ENCODE measurements at regions not wholly inside any gene's neighbourhood (a gene's known extent, or its start where the extent isn't known, plus 50 kb on each side); places are given as distances from the start of the nearest gene placed in this dataset.
A peak's percentile ranks its signal among the peaks of the same experiment; 100 is the strongest.

- intact Hi-C loops (cut with DNase I) = no loop called here
- Histone ChIP-seq H3K36me3 (no peaks in the 10 kb centered on the region), H3K27me3 (no peaks in the 10 kb centered on the region), H3K27ac (peak overlapping the region in 1 of 4 donors; percentile 77), H3K9me3 (no peaks in the 10 kb centered on the region), H3K4me1 (no peaks in the 10 kb centered on the region), H3K4me3 (peak overlapping the region in 2 of 4 donors; percentile 41 to 50)
- WGBS, 2 donors = 61 to 94% methylated on average over 6 of the region's 6 CpGs
- FAIRE-seq (no peak), ATAC-seq (no peak), DNase-seq (no peak)
- no peak for TF ChIP-seq CTCF (IDR thresholded peaks at IDR 0.05)
Observed at GRCh38 chrX:131703646-131704045, 159.8 kb downstream of the OR13H1 start.

GRCh38 chrX:131704136-131704695 is 160.3 kb downstream of the OR13H1 start:
- H3K4me3 ChIP-seq = peak overlapping the region; percentile 18 to 50 (median 42)
- no peaks in the 10 kb centered on the region for H3K36me3 ChIP-seq
- intact Hi-C loops (cut with DNase I) = no loop called here
- peak; percentile 11 to 42 (median 15) for TF ChIP-seq CTCF (IDR thresholded peaks at IDR 0.05)
- ATAC-seq (peak; percentile 88 to 93 (median 88)), FAIRE-seq (peak; percentile 89), DNase-seq (peak in 5 of 6 donors; percentile 75 to 92 (median 87))
- H3K27ac ChIP-seq = peak overlapping the region in 3 of 4 donors; percentile 40 to 77 (median 67)
- H3K27me3 ChIP-seq = no peaks in the 10 kb centered on the region
- 58 to 91% methylated on average over 17 of the region's 17 CpGs for WGBS, 2 donors
- H3K9me3 ChIP-seq = no peaks in the 10 kb centered on the region
- no peaks in the 10 kb centered on the region for H3K4me1 ChIP-seq

- FAIRE-seq = no peak
- Histone ChIP-seq H3K9me3 (no peaks in the 10 kb centered on the region), H3K36me3 (no peaks in the 10 kb centered on the region), H3K27me3 (no peaks in the 10 kb centered on the region), H3K27ac (no peak overlapping the region), H3K4me3 (no peak overlapping the region), H3K4me1 (no peaks in the 10 kb centered on the region)
- intact Hi-C loops (cut with DNase I) = no loop called here
- ATAC-seq = no peak
- TF ChIP-seq CTCF (IDR thresholded peaks at IDR 0.05) = no peak
- 87 to 91% methylated on average over 6 of the region's 6 CpGs for WGBS, 2 donors
- no peak for DNase-seq
Observed at GRCh38 chrX:131709553-131709952, 165.7 kb downstream of the OR13H1 start.

GRCh38 chrX:131711478-131711867 is 167.6 kb downstream of the OR13H1 start:
- 69 to 93% methylated on average over 8 of the region's 8 CpGs for WGBS, 2 donors
- Histone ChIP-seq H3K4me3 (peak overlapping the region in 2 of 4 donors; percentile 22 to 35), H3K27me3 (no peaks in the 10 kb centered on the region), H3K27ac (no peak overlapping the region), H3K36me3 (no peaks in the 10 kb centered on the region), H3K4me1 (no peaks in the 10 kb centered on the region), H3K9me3 (no peaks in the 10 kb centered on the region)
- no peak for FAIRE-seq
- ATAC-seq = no peak
- no peak for DNase-seq
- TF ChIP-seq CTCF (IDR thresholded peaks at IDR 0.05) = no peak
- intact Hi-C loops (cut with DNase I) = no loop called here

- Histone ChIP-seq H3K27ac (no peak overlapping the region), H3K4me3 (no peak overlapping the region), H3K4me1 (no peaks in the 10 kb centered on the region), H3K9me3 (no peaks in the 10 kb centered on the region), H3K27me3 (peaks cover 0 to 15% (median 0%) of the 10 kb centered on the region in 4 donors), H3K36me3 (no peaks in the 10 kb centered on the region)
- DNase-seq (no peak), FAIRE-seq (no peak), ATAC-seq (no peak)
- intact Hi-C loops (cut with DNase I) = no loop called here
- TF ChIP-seq CTCF (IDR thresholded peaks at IDR 0.05) = no peak
- WGBS, 2 donors = 43 to 70% methylated on average over 1 of the region's 1 CpG
Observed at GRCh38 chrX:131723646-131724045, 179.8 kb downstream of the OR13H1 start.
